Upper lobe of right lung (tissue), 1 donor: ENCODE measurements at regions not wholly inside any gene's neighbourhood (a gene's known extent, or its start where the extent isn't known, plus 50 kb on each side); places are given as distances from the start of the nearest gene placed in this dataset.

Source experiments
- ATAC-seq: fragments of 200-7000 bp; cut with Tn5 transposase; one replicate; pipeline ENCODE4 v1.9.1; 2020; ENCODE audit warnings: mild to moderate bottlenecking, moderate library complexity
- DNase-seq: peaks from one replicate; pipeline ENCODE4 v3.0.0-alpha.2; 2020
- H3K27ac ChIP-seq: fragments of 200-600 bp; one replicate; pipeline ENCODE4 v1.8.0; 2022
- H3K27me3 ChIP-seq: fragments of 200-600 bp; one replicate; pipeline ENCODE4 v1.8.0; 2022; ENCODE audit warnings: mild to moderate bottlenecking
- H3K36me3 ChIP-seq: fragments of 200-600 bp; one replicate; pipeline ENCODE4 v1.8.0; 2022
- H3K4me1 ChIP-seq: fragments of 200-600 bp; one replicate; pipeline ENCODE4 v1.8.0; 2022
- H3K4me3 ChIP-seq: fragments of 200-600 bp; one replicate; pipeline ENCODE4 v1.8.0; 2022; ENCODE audit warnings: mild to moderate bottlenecking
- H3K9me3 ChIP-seq: fragments of 200-600 bp; one replicate; pipeline ENCODE4 v1.8.0; 2022
- intact Hi-C: fragments of 100-400 bp; cut with DNase I; formaldehyde crosslinking; loops from one replicate; pipeline ENCODE4 v1.11.0; 2022
- TF ChIP-seq, protein P1 (sequence below): fragments of 200-600 bp; IDR thresholded peaks from one replicate; pipeline ENCODE4 v1.8.0; 2022; ENCODE audit warnings: antibody characterized with exemption
- donor health status: DM: no; HTN: yes; CAD: no; lungs with severe emphysema.

DNA sequence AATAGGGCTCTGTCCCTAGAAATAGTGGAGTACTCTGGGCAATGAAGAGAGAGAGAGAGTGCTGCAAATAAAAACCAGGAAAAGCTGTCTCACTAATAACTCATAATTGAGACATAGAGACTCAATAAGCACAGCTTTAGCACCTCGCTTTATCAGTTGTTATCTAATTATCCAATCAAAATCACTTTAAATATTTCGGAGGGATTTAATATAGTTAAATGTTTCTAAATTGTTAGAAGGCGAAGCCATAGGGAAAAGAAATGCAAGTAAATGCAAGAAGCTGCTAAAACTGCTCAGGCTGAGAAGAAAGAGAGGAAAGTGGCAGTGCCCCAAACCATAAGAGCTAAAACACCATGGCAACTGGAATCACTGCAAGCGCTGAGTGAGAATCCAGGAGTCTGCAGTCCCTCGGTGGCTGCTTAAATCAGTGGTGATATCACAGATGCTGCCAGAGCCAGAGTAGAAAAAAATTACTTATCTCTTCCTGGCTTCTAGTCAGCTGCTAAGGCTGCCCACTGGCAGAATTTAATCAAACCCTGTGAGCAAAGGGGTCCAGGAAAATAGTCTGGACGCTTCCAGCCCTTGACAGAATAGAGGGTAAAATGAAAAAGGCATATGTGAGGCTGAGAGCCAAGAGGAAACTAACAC is 150.4 kb upstream of the CHRM2 start:
- TF ChIP-seq, protein P1, sequence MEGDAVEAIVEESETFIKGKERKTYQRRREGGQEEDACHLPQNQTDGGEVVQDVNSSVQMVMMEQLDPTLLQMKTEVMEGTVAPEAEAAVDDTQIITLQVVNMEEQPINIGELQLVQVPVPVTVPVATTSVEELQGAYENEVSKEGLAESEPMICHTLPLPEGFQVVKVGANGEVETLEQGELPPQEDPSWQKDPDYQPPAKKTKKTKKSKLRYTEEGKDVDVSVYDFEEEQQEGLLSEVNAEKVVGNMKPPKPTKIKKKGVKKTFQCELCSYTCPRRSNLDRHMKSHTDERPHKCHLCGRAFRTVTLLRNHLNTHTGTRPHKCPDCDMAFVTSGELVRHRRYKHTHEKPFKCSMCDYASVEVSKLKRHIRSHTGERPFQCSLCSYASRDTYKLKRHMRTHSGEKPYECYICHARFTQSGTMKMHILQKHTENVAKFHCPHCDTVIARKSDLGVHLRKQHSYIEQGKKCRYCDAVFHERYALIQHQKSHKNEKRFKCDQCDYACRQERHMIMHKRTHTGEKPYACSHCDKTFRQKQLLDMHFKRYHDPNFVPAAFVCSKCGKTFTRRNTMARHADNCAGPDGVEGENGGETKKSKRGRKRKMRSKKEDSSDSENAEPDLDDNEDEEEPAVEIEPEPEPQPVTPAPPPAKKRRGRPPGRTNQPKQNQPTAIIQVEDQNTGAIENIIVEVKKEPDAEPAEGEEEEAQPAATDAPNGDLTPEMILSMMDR, result no peak

GRCh38 chr7:136714062-136714461 is 154.4 kb upstream of the CHRM2 start:
- no peaks in the 10 kb centered on the region for H3K27me3 ChIP-seq
- H3K4me3 ChIP-seq, result no peak overlapping the region
- DNase-seq (no peak), ATAC-seq (no peak)
- TF ChIP-seq, protein P1, result no peak
- no peak overlapping the region for H3K27ac ChIP-seq
- H3K9me3 ChIP-seq, result no peaks in the 10 kb centered on the region
- intact Hi-C loops, result no loop called here
- H3K4me1 ChIP-seq, result no peaks in the 10 kb centered on the region
- no peaks in the 10 kb centered on the region for H3K36me3 ChIP-seq

More for the DNA sequence above, 150.4 kb upstream of the CHRM2 start:
- DNase-seq (no peak), ATAC-seq (no peak)
- Histone ChIP-seq H3K36me3 (no peaks in the 10 kb centered on the region), H3K9me3 (no peaks in the 10 kb centered on the region), H3K27ac (no peak overlapping the region), H3K4me3 (no peak overlapping the region), H3K4me1 (no peaks in the 10 kb centered on the region), H3K27me3 (no peaks in the 10 kb centered on the region)
- intact Hi-C loops, result no loop called here

- ATAC-seq (no peak), DNase-seq (no peak)
- TF ChIP-seq, protein P1, result no peak
- no peaks in the 10 kb centered on the region for H3K27me3 ChIP-seq
- intact Hi-C loops, result no loop called here
- H3K4me1 ChIP-seq, result no peaks in the 10 kb centered on the region
- no peak overlapping the region for H3K27ac ChIP-seq
- H3K36me3 ChIP-seq, result no peaks in the 10 kb centered on the region
- no peak overlapping the region for H3K4me3 ChIP-seq
- no peaks in the 10 kb centered on the region for H3K9me3 ChIP-seq
These were observed 157.7 kb upstream of the CHRM2 start for GRCh38 chr7:136710751-136711150.

- no peaks in the 10 kb centered on the region for H3K4me1 ChIP-seq
- no peaks in the 10 kb centered on the region for H3K36me3 ChIP-seq
- TF ChIP-seq, protein P1, result no peak
- ATAC-seq (no peak), DNase-seq (no peak)
- H3K9me3 ChIP-seq, result no peaks in the 10 kb centered on the region
- no peaks in the 10 kb centered on the region for H3K27me3 ChIP-seq
- intact Hi-C loops, result no loop called here
- no peak overlapping the region for H3K27ac ChIP-seq
- H3K4me3 ChIP-seq, result no peak overlapping the region
These were observed 158.6 kb upstream of the CHRM2 start for GRCh38 chr7:136709876-136710275.

GRCh38 chr7:136702913-136703312 is 165.5 kb upstream of the CHRM2 start:
- intact Hi-C loops, result no loop called here
- ATAC-seq, result no peak
- Histone ChIP-seq H3K27ac (no peak overlapping the region), H3K4me1 (no peaks in the 10 kb centered on the region), H3K4me3 (no peak overlapping the region), H3K27me3 (no peaks in the 10 kb centered on the region), H3K36me3 (no peaks in the 10 kb centered on the region), H3K9me3 (no peaks in the 10 kb centered on the region)
- no peak for DNase-seq
- TF ChIP-seq, protein P1, result no peak

DNA sequence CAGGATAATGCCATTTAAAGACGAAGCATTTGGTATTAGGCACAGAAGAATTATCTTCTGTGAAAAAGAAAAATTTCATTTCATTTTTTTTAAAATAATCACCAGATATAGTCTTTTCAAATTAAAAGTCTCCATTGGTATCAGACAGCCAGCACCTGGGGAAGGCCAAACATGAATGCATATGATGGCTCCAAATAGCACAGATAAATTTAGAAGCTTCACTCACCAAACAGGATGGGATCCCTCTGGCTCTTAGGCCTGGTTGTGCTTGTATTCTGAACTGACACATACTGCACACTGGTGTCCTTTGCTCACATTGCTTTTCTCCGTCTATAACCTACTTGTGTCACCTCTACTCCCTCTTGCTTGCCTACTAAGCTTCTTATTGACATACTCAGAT is 169.5 kb upstream of the CHRM2 start:
- Histone ChIP-seq H3K4me1 (no peaks in the 10 kb centered on the region), H3K36me3 (no peaks in the 10 kb centered on the region), H3K4me3 (no peak overlapping the region), H3K9me3 (no peaks in the 10 kb centered on the region), H3K27ac (no peak overlapping the region), H3K27me3 (no peaks in the 10 kb centered on the region)
- DNase-seq (no peak), ATAC-seq (no peak)
- TF ChIP-seq, protein P1, result no peak
- intact Hi-C loops, result no loop called here
